HG03064 (cell line): ENCODE measurements at regions not wholly inside any gene's neighbourhood (a gene's known extent, or its start where the extent isn't known, plus 50 kb on each side); places are given as distances from the start of the nearest gene placed in this dataset.

Source experiments
- ATAC-seq: cut with Tn5 transposase; IDR thresholded peaks from one replicate; pipeline ENCODE4 v1.9.1; 2021; ENCODE audit warnings: low read depth; ENCODE audit not compliant: unreplicated experiment

DNA sequence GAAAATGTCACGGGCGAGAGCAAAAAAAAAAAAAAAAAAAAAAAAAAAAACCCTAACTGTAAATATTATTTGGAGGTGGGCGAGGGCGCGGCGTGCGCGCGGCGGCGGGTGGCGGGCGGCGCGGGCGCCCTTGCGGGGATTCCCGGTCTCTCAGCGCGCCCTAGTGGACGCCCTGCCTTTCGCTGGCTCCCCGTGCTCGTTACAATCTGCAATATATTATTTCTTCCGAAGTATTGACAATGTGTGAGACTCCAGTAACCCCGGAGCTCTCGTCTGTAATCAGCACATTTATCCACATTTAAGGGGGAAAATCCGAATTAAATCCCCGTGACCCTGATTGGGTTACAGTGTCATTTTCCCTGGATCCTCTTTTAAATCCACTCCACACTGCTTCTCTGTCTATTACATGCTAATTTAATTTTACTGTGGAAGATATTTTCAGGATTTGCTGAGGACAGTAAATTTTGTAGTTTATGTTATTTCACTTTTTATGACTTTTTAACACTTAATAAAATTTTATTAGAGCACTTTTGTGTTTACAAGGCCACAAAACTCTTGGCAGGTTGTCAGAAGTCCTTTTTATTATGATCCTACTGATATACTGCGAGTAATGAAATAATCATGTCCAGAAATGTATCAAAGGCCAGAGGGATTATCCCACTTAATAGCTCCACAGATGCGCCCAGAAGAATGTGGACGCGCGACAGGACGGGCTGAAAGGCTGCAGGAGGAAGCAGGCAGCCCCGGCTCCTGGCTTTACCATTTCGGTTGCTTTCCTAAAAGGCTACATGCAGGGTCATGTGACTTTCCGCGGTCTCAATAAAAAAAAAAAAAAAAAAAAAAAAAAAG, 369.1 kb downstream of the MTX2 start:
- peak; percentile 87 for ATAC-seq

DNA sequence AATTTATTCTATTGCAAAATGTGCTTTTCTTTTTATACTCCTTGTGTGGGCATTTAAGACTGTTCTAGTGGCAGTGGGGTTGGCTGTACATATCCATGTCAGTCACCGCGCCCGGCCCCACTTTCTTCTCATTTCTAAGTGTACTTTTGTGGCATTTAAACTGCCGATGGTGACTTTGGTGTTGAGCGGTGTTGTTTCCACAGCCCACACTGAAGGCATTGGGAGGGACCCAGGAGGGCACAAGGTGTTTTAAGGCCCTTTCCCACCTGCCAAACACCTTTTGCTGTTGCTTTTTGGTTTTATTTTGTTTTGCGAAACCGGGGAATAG, 369.7 kb downstream of the MTX2 start:
- no peak for ATAC-seq

DNA sequence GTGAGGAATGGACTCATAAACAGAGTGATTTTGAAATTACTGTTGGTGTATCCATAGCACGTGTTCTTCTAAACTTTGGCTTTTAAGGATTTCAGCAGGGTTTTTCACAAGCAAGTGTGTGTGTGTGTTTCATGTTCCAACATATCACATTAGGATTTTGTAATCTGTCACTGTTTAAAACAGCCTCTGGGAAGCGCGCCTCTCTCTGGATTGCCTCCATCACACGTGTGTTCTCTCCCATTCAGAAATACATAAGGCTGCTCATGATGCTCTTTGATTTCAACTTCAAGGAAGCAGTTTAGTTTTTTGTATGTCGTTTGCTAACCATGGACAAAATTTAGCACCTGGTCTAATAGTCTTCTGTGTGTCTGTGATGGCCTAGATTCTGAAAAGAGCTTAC, 370.4 kb downstream of the MTX2 start:
- ATAC-seq, result no peak

DNA sequence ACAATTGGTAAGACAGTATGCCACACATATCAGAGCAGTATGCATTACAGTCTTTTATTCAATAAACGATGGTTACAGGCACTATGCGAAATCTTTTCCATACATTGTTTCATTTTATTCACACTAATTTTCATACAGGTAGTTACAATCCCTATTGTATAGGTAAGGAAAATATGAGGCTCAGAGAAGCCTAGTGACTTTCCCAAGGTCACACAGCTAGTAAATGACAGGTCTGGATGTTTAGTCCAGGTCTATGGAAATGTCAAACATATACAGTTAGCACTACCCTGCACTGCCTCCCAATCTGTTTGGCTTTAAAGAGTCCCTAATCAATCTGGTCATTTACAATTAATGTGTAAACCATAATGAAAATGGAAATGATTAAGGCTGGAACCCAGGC, 372.2 kb downstream of the MTX2 start:
- ATAC-seq, result no peak

DNA sequence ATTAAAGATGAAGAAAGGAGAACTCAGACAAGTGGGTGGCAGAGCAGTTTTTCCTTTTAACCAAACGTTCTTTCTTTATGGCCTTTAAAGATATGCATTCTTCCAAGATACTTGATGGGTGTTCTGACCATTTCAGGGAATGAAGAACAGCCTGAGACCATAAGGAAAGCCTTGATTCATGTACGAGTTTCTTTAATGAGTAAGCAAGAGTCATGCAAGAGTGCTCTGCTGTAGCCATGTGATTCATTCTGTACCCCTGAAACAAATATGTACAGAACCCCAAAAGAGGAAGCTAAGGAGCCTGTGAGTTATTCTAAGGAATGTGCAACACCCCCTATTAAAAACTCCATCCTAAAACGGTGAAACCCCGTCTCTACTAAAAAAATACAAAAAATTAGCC, 372.8 kb downstream of the MTX2 start:
- ATAC-seq, result no peak

DNA sequence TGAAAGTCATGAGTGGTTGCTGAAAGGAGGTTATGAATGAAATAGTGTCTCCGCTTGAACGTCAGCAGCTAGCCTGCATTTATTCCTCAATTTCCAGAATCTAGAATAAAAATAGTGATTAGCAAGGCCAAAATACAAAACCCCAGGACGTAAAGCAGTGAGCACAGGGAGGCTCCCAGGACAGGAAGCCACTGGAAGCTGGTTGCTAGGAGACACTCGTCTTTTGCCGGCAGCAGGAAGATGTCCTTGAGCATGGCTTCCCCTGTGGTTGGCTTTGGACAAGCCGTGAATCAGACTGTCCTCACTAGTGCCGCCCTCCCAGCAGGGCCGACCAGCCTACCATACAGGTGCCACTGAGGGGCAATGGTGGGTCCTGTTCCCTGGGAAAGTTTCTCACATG, 374.4 kb downstream of the MTX2 start:
- ATAC-seq, result no peak

DNA sequence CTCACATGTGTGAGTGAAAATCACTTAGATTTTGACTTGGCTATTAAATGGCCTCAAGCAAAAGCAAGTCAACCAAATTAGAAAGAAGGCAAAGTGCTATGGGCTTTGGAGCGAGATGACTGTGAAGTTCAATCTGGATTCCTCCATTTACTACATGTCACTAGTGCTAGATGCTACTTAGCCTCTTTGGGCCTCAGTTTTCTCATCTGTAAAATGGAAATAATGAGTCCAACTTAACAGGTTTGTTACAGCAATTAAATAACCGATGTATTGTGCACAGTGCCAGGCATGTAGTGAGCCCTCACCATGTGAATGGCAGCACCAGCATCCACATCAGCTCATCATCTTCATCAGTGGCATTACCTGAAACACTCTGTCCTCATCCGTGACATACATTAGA, 376.3 kb downstream of the MTX2 start:
- no peak for ATAC-seq

DNA sequence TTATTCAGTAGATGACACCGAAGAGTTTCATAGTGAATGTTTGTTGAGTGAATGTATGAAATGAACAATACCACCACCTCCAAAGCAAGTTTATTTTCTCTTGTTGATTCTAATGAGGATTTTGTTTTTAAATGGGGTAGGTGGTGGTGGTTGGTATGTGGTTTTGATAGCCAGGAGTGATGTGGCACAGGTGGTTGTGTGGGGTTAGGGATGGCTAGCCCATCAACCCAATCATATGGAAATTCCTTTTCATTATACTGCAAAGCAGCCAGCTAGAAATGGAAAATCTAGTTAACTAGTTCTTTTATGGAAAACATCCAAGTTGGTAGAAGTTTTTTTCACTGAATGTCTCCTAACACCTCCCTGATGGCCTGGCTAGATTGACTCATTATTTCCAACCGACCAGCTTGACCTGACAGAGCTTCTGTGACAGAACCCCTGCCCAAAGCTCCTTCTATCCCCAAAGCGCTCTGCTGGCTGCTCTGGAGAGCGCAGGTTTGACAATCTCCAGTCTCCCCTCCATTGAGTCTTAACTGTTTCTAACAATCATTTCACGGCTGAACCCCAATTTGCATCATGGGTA, 376.9 kb downstream of the MTX2 start:
- ATAC-seq, result no peak

DNA sequence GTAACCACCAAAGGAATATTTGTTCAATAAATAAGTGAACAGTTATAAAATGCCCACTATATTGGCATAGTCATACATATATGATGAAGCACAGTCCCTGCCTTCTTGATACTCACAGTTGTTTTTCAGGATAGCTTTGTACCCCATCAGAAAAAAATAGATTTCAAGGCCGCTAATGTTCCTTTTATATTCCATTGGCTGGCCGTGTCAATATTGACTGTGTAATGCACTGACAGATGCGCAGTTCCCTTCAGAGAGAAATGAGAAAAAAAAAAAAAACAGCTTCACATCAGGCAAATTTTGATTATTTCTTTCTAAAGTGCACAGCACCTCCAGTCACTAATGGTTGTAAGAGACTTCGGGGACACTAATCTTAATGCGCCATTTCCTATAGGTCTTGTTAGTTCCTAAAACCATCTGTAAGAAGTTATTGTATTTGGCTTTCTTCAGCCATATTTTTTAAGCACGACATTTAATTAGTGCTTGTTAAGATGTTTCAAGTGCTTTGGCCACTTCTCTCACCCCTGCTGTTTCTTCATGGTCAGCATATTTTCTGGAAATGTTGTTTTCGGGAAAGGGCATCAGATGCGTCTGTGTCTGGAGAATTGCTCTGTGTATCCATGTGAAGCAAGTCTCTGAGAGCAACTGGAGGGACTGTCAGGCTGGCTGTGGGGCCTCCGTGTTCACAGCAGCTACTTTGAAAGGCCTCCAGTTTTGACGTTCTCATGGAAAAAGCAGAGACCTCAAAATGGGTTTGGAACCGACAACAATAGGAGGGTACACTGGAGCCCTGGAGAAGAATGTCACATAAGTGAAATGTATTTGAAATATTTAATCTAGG, 378.3 kb downstream of the MTX2 start:
- ATAC-seq, result no peak

DNA sequence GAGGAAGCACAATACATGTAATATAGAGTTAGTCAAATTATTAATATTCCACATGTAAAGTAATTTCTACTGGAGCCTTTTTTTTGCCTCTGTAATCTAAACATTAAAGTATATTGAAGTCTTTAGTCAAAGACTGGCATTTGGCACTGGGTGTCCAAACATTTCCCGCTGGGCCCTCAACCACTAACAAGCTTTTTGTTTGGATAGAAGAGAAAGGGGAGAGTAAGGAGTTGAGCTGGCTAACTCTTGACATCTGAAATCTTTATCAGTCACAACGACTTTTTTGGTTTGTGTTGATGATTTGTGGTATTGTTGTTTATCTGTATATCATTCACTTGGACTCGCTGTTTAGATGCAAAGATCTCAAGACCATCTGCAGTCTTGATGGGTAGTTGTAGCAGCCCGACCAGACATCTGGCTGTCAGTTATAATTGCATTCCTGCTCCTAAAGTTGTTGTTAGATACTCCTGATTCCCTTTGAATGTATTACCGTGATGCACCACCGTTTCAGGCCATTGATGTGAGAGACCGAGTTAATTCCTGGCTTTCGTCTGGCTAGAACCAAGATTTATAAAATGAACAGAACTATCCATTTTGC, 379.6 kb downstream of the MTX2 start:
- no peak for ATAC-seq

DNA sequence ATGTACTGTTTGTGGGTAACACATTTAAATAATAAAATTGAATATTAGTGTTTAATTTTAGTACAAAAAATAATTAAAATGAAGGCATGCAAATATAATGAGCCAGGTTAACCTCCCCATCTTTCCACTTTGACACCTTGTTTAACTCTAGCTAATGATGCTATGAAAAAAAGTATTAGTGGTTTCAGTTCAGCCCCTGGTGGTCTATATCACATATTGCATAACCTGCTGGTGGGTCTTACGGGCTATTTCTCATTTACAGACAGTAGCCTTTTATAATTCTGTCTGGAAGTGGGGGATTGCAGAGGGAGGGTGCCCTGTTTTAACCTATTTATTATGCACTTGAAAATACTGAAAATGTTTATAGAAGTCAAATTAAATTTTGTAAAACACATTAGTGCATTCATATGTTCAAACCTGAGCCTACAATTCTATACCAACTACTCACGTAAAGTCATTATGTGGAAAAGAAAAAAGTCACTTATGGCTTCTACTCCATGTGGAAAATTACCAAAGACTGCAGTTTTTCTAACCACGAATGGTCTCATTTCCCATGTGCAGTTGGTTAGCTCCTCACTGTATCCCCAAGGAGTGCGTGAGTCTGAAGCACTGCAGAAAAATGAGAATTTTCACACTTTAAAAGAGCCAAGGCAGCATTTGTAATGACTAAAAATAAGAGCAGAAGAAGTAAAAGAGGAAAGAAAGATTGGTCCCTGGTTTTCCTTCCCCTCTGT, 381.0 kb downstream of the MTX2 start:
- no peak for ATAC-seq

DNA sequence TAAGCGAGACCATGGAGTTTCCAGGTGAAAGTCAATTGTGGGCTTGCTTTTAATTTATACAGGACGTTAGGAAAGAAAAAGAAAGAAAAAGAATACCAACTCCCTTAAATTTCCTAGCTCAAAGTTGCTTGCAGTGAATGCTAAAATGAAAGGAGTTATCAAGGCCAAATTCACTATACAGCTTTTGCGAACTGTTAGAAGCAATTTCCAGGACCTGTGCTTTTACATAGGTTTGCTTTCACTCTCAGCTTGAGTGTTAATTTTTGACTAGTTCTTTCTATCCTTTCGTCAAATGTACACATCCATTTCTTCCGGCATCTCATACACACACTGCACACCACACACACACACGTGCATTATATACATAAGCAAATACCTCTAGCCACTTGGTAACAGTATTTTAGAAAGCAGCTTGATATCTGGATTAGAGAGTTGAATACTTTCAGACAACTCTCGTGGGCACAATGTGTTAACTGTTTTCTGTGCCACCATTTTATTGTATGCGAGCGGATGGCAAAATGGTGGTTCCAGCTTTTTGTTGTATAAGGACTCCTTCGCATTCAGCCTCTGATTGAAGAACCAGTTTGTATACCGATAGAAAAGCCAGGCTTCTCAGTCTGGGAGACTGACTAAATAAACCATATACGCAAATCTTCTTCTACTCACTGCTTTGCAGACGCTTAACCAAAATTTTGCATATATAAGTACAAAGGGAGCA, 381.8 kb downstream of the MTX2 start:
- ATAC-seq, result no peak

DNA sequence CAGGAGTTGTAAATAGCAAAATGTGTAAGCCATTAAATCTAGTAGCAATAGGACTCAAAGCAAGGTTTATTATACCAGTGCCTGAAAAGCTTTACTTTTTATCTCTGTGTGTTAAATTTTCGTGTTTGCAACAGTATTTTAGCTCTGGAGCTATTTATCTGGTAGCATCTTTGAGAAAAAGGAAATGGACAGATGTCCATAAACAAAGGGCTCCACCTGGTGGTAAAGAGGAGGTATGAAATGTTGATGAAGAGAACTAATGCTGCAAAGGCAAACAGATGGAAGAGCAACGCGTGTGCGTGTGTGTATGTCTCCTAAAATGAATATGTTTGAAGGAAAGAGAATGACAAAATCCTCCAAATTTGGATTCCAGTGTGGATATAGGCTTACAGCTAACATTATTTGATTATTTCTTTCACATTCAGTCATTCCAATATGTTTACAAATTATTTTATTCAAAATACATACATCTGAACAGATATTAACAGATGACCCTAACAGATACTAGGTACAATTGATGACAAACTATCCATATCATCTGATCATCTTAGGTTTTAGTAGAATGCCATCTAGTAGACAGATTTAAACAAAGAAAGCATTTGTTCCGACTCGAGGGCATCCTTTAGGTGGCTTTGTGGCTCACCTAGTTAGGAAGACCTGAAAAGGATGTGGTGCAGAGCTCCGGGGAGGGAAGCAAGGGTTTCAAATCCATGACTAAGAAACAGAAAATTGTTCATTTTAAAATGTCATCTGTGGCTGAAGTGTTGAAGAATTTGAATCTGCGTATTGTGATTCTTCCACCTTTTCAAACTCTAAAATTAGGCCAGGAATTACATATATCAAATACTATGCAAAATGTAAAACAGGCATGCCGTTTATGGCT, 383.3 kb downstream of the MTX2 start:
- no peak for ATAC-seq

DNA sequence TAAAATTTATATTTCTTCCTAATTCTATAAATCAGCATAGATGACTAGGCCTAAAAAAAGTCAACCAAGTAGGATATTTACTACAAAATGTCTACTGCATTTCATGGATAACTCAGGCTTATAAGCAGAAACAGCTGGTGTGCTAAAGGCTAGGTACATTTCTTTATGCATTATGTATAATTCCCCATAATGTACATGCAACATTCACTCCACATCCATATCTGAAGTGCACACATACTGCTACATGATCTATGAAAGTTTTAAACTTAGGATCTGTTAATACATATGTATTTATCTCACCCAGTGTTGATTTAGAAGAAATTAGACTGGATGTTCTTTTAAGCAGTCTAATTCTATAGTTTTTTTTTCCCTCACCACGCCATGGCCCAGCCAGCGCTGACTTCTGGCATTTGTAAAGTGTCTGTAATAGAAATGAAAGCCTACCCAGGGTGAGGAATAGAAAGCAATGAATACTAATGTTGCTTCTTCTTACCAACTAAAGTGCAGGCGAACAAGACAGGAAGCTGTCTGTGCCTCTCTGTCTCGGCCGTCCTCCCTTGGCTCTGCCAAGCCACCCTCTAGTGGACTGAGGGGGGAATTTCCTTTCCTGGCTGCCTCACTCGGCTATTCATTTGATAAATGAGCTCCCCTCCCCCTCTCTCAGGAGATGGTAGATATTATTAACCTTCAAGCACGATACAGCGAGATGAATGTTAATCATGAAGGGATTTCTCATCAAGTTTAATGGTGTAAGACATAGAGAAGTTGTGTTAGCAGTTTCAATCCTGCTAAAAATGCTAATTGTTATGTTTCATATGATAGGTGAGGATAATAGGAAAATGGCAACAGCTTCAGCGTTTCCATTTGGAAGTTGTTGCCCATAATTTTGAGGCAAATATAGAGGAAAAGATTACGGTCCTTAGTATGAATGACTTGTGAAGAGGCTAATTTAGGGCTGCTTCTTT, 384.5 kb downstream of the MTX2 start:
- no peak for ATAC-seq

DNA sequence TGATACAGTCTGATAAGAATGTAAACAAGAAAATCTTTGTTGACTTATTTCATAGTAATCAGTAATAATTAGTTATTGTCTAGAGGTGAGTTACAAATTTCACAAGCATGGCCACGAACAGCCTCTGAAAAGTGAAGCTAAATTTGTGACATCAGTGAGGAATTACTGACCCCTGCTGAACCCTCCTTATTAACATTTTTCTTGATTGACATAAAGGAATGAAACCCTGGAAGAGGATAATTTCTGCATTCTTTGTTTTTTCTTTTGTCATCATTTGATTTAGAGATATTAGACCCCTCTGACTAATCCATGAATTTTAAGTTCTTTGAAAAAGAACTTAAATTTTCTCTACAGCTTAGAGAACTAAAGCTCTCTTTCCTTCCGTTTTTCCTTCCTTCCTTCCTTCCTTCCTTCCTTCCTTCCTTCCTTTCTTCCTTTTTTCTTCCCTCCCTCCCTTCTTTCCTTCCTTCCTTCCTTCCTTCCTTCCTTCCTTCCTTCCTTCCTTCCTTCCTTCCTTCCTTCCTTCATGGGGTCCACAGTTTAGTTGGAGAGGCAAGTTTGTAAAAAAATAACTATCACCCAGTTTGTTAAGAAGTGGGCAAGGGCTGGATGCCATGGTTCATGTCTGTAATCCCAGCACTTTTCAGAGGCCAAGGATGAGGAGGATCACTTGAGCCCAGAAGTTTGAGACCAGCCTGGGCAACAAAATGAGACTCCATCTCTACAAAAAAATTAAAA, 387.0 kb downstream of the MTX2 start:
- no peak for ATAC-seq

DNA sequence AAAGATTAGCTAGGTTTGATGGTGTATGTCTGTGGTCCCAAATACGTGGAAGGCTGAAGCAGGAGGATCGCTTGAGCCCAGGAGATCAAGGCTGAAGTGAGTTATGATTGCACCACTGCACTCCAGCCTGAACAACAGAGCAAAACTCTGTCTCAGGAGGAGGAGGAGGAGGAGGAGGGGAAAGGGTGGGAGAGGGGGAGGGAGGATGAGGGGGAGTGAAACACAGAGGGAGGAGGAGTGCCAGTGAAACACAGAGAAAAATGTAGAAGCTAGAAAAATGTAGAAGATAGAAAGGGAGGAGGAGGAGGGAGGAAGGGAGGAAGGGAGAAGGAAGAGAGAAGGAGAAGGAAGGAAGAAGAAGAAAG, 387.5 kb downstream of the MTX2 start:
- ATAC-seq, result no peak

DNA sequence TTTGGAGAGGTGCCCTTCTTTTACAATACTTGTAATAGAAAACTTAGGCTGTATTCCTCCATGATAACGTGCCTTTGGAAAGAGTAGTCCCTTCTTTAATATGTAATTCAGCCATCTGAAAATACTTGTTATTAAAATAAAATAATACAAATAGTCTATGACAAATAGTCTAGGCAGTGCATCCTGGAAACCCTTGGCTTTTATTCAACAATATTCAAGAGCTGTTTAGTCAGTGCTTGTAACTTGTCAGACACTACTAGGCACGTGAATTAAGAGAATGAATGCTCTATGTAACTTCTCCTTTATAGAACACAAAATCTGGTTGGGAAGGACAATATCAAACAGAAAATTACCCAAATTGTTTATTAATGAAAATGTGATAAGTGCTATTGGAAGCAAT, 388.2 kb downstream of the MTX2 start:
- ATAC-seq, result no peak
